ELF-1 (cell line): ENCODE measurements at regions not wholly inside any gene's neighbourhood (a gene's known extent, or its start where the extent isn't known, plus 50 kb on each side); places are given as distances from the start of the nearest gene placed in this dataset.
A peak's percentile ranks its signal among the peaks of the same experiment; 100 is the strongest.

Experiments used
- DNase-seq: peaks from one replicate; pipeline ENCODE4 v3.0.0-alpha.2; 2016; ENCODE audit warnings: low read depth, low spot score

GRCh38 chr4:24637173-24637572, 52.8 kb upstream of the DHX15 start:
- DNase-seq = no peak

- DNase-seq = no peak
Observed at GRCh38 chr4:24638396-24638875, 54.1 kb upstream of the DHX15 start.

GRCh38 chr4:24639714-24640113, 55.4 kb upstream of the DHX15 start:
- no peak for DNase-seq

- no peak for DNase-seq
Observed at GRCh38 chr4:24640366-24640765, 56.0 kb upstream of the DHX15 start.

GRCh38 chr4:24642981-24643547, 58.7 kb upstream of the DHX15 start:
- no peak for DNase-seq

- DNase-seq = no peak
Observed at GRCh38 chr4:24643774-24644520, 59.6 kb upstream of the DHX15 start.

GRCh38 chr4:24644983-24645764, 60.8 kb upstream of the DHX15 start:
- no peak for DNase-seq

- DNase-seq = no peak
Observed at GRCh38 chr4:24645765-24646550, 61.6 kb upstream of the DHX15 start.

GRCh38 chr4:24646798-24647460, 62.6 kb upstream of the DHX15 start:
- DNase-seq = no peak

GRCh38 chr4:24650849-24651640, 66.7 kb upstream of the DHX15 start:
- no peak for DNase-seq

GRCh38 chr4:24655326-24655725, 71.0 kb upstream of the DHX15 start:
- DNase-seq = no peak

GRCh38 chr4:24655971-24656370, 71.6 kb upstream of the DHX15 start:
- no peak for DNase-seq

- no peak for DNase-seq
Observed at GRCh38 chr4:24656906-24657305, 72.6 kb upstream of the DHX15 start.

- DNase-seq = peak; percentile 63
Observed at GRCh38 chr4:24657768-24658617, 73.6 kb upstream of the DHX15 start.

- DNase-seq = no peak
Observed at GRCh38 chr4:24659241-24659961, 75.0 kb upstream of the DHX15 start.

GRCh38 chr4:24662056-24662455, 77.7 kb upstream of the DHX15 start:
- DNase-seq = no peak

GRCh38 chr4:24662542-24662941, 78.2 kb upstream of the DHX15 start:
- DNase-seq = no peak

- DNase-seq = no peak
Observed at GRCh38 chr4:24664956-24665355, 80.6 kb upstream of the DHX15 start.

GRCh38 chr4:24666316-24666715, 82.0 kb upstream of the DHX15 start:
- DNase-seq = no peak
